ENCODE measurements at regions not wholly inside any gene's neighbourhood (a gene's known extent, or its start where the extent isn't known, plus 50 kb on each side); places are given as distances from the start of the nearest gene placed in this dataset.

- Histone ChIP-seq H3K4me1 (ENCODE audit: control insufficient read depth, insufficient read depth, low read length) (no peaks in the 10 kb centered on the region), H3K27ac (ENCODE audit: low read depth, low read length) (no peak overlapping the region), H3K27me3 (ENCODE audit: control insufficient read depth, insufficient read depth, low read length) (no peaks in the 10 kb centered on the region), H3K9me3 (ENCODE audit: control insufficient read depth, insufficient read depth, low read length) (no peaks in the 10 kb centered on the region), H3K4me3 (ENCODE audit: low read depth, low read length) (no peak overlapping the region), H3K36me3 (ENCODE audit: control insufficient read depth, insufficient read depth, low read length) (no peaks in the 10 kb centered on the region)
- 87% methylated on average over 2 of the region's 3 CpGs for WGBS (ENCODE audit: insufficient coverage)
- no peak for DNase-seq (ENCODE audit: low read depth in 4 of 6, low spot score in 6 of 6)
Observed at GRCh38 chr10:106320876-106321275, 843.6 kb downstream of the SORCS1 start.

GRCh38 chr10:106320078-106320477 lies 844.4 kb downstream of the SORCS1 start:
- no peak for DNase-seq (ENCODE audit: low read depth in 4 of 6, low spot score in 6 of 6)
- Histone ChIP-seq H3K36me3 (ENCODE audit: control insufficient read depth, insufficient read depth, low read length) (no peaks in the 10 kb centered on the region), H3K9me3 (ENCODE audit: control insufficient read depth, insufficient read depth, low read length) (no peaks in the 10 kb centered on the region), H3K4me3 (ENCODE audit: low read depth, low read length) (no peak overlapping the region), H3K27me3 (ENCODE audit: control insufficient read depth, insufficient read depth, low read length) (no peaks in the 10 kb centered on the region), H3K27ac (ENCODE audit: low read depth, low read length) (no peak overlapping the region), H3K4me1 (ENCODE audit: control insufficient read depth, insufficient read depth, low read length) (no peaks in the 10 kb centered on the region)
- WGBS (ENCODE audit: insufficient coverage) = 93% methylated on average over 4 of the region's 5 CpGs

GRCh38 chr10:106317554-106317953 lies 847.0 kb downstream of the SORCS1 start:
- WGBS (ENCODE audit: insufficient coverage) = no CpG with 5 or more reads among the region's 2 CpGs
- H3K27me3 ChIP-seq (ENCODE audit: control insufficient read depth, insufficient read depth, low read length) = no peaks in the 10 kb centered on the region
- H3K36me3 ChIP-seq (ENCODE audit: control insufficient read depth, insufficient read depth, low read length) = no peaks in the 10 kb centered on the region
- no peak for DNase-seq (ENCODE audit: low read depth in 4 of 6, low spot score in 6 of 6)
- H3K4me1 ChIP-seq (ENCODE audit: control insufficient read depth, insufficient read depth, low read length) = no peaks in the 10 kb centered on the region
- no peak overlapping the region for H3K4me3 ChIP-seq (ENCODE audit: low read depth, low read length)
- no peak overlapping the region for H3K27ac ChIP-seq (ENCODE audit: low read depth, low read length)
- H3K9me3 ChIP-seq (ENCODE audit: control insufficient read depth, insufficient read depth, low read length) = no peaks in the 10 kb centered on the region

GRCh38 chr10:106313041-106313440 lies 851.5 kb downstream of the SORCS1 start:
- H3K9me3 ChIP-seq (ENCODE audit: control insufficient read depth, insufficient read depth, low read length) = no peaks in the 10 kb centered on the region
- H3K4me3 ChIP-seq (ENCODE audit: low read depth, low read length) = no peak overlapping the region
- H3K4me1 ChIP-seq (ENCODE audit: control insufficient read depth, insufficient read depth, low read length) = no peaks in the 10 kb centered on the region
- H3K36me3 ChIP-seq (ENCODE audit: control insufficient read depth, insufficient read depth, low read length) = no peaks in the 10 kb centered on the region
- no CpG with 5 or more reads among the region's 1 CpG for WGBS (ENCODE audit: insufficient coverage)
- no peaks in the 10 kb centered on the region for H3K27me3 ChIP-seq (ENCODE audit: control insufficient read depth, insufficient read depth, low read length)
- H3K27ac ChIP-seq (ENCODE audit: low read depth, low read length) = no peak overlapping the region
- no peak for DNase-seq (ENCODE audit: low read depth in 4 of 6, low spot score in 6 of 6)

GRCh38 chr10:106312087-106312486 lies 852.4 kb downstream of the SORCS1 start:
- no peak overlapping the region for H3K4me3 ChIP-seq (ENCODE audit: low read depth, low read length)
- H3K4me1 ChIP-seq (ENCODE audit: control insufficient read depth, insufficient read depth, low read length) = no peaks in the 10 kb centered on the region
- DNase-seq (ENCODE audit: low read depth in 4 of 6, low spot score in 6 of 6) = no peak
- no peaks in the 10 kb centered on the region for H3K36me3 ChIP-seq (ENCODE audit: control insufficient read depth, insufficient read depth, low read length)
- whole genome bisulfite sequencing (ENCODE audit: insufficient coverage) = 69% methylated on average over 1 of the region's 1 CpG
- no peaks in the 10 kb centered on the region for H3K9me3 ChIP-seq (ENCODE audit: control insufficient read depth, insufficient read depth, low read length)
- H3K27ac ChIP-seq (ENCODE audit: low read depth, low read length) = no peak overlapping the region
- no peaks in the 10 kb centered on the region for H3K27me3 ChIP-seq (ENCODE audit: control insufficient read depth, insufficient read depth, low read length)

GRCh38 chr10:106311590-106311989 lies 852.9 kb downstream of the SORCS1 start:
- H3K4me1 ChIP-seq (ENCODE audit: control insufficient read depth, insufficient read depth, low read length) = no peaks in the 10 kb centered on the region
- H3K27ac ChIP-seq (ENCODE audit: low read depth, low read length) = no peak overlapping the region
- no peak for DNase-seq (ENCODE audit: low read depth in 4 of 6, low spot score in 6 of 6)
- no peak overlapping the region for H3K4me3 ChIP-seq (ENCODE audit: low read depth, low read length)
- no peaks in the 10 kb centered on the region for H3K9me3 ChIP-seq (ENCODE audit: control insufficient read depth, insufficient read depth, low read length)
- no CpG with 5 or more reads among the region's 4 CpGs for WGBS (ENCODE audit: insufficient coverage)
- H3K27me3 ChIP-seq (ENCODE audit: control insufficient read depth, insufficient read depth, low read length) = no peaks in the 10 kb centered on the region
- H3K36me3 ChIP-seq (ENCODE audit: control insufficient read depth, insufficient read depth, low read length) = no peaks in the 10 kb centered on the region

- no peaks in the 10 kb centered on the region for H3K27me3 ChIP-seq (ENCODE audit: control insufficient read depth, insufficient read depth, low read length)
- H3K36me3 ChIP-seq (ENCODE audit: control insufficient read depth, insufficient read depth, low read length) = no peaks in the 10 kb centered on the region
- WGBS (ENCODE audit: insufficient coverage) = 38% methylated on average over 1 of the region's 2 CpGs
- H3K9me3 ChIP-seq (ENCODE audit: control insufficient read depth, insufficient read depth, low read length) = no peaks in the 10 kb centered on the region
- H3K4me1 ChIP-seq (ENCODE audit: control insufficient read depth, insufficient read depth, low read length) = no peaks in the 10 kb centered on the region
- H3K27ac ChIP-seq (ENCODE audit: low read depth, low read length) = no peak overlapping the region
- peak in 2 of 6 donors; percentile 30 to 67 for DNase-seq (ENCODE audit: low read depth in 4 of 6, low spot score in 6 of 6)
- no peak overlapping the region for H3K4me3 ChIP-seq (ENCODE audit: low read depth, low read length)
Observed at GRCh38 chr10:106310596-106310995, 853.9 kb downstream of the SORCS1 start.

- Histone ChIP-seq H3K27ac (ENCODE audit: low read depth, low read length) (no peak overlapping the region), H3K27me3 (ENCODE audit: control insufficient read depth, insufficient read depth, low read length) (no peaks in the 10 kb centered on the region), H3K9me3 (ENCODE audit: control insufficient read depth, insufficient read depth, low read length) (no peaks in the 10 kb centered on the region), H3K36me3 (ENCODE audit: control insufficient read depth, insufficient read depth, low read length) (no peaks in the 10 kb centered on the region), H3K4me1 (ENCODE audit: control insufficient read depth, insufficient read depth, low read length) (no peaks in the 10 kb centered on the region), H3K4me3 (ENCODE audit: low read depth, low read length) (no peak overlapping the region)
- peak in 1 of 6 donors; percentile 59 for DNase-seq (ENCODE audit: low read depth in 4 of 6, low spot score in 6 of 6)
- 94% methylated on average over 2 of the region's 2 CpGs for WGBS (ENCODE audit: insufficient coverage)
Observed at GRCh38 chr10:106309376-106309775, 855.1 kb downstream of the SORCS1 start.

GRCh38 chr10:106308284-106308683 lies 856.2 kb downstream of the SORCS1 start:
- no peak for DNase-seq (ENCODE audit: low read depth in 4 of 6, low spot score in 6 of 6)
- no peak overlapping the region for H3K4me3 ChIP-seq (ENCODE audit: low read depth, low read length)
- WGBS (ENCODE audit: insufficient coverage) = no CpG with 5 or more reads among the region's 2 CpGs
- H3K36me3 ChIP-seq (ENCODE audit: control insufficient read depth, insufficient read depth, low read length) = no peaks in the 10 kb centered on the region
- no peaks in the 10 kb centered on the region for H3K27me3 ChIP-seq (ENCODE audit: control insufficient read depth, insufficient read depth, low read length)
- H3K4me1 ChIP-seq (ENCODE audit: control insufficient read depth, insufficient read depth, low read length) = no peaks in the 10 kb centered on the region
- H3K27ac ChIP-seq (ENCODE audit: low read depth, low read length) = no peak overlapping the region
- H3K9me3 ChIP-seq (ENCODE audit: control insufficient read depth, insufficient read depth, low read length) = no peaks in the 10 kb centered on the region

GRCh38 chr10:106304056-106304455 lies 860.5 kb downstream of the SORCS1 start:
- no CpG with 5 or more reads among the region's 1 CpG for WGBS (ENCODE audit: insufficient coverage)
- no peak for DNase-seq (ENCODE audit: low read depth in 4 of 6, low spot score in 6 of 6)
- H3K4me1 ChIP-seq (ENCODE audit: control insufficient read depth, insufficient read depth, low read length) = peaks cover 3% of the 10 kb centered on the region

More at GRCh38 chr10:106304056-106304455, 860.5 kb downstream of the SORCS1 start:
- Histone ChIP-seq H3K27ac (ENCODE audit: low read depth, low read length) (no peak overlapping the region), H3K4me3 (ENCODE audit: low read depth, low read length) (no peak overlapping the region), H3K36me3 (ENCODE audit: control insufficient read depth, insufficient read depth, low read length) (no peaks in the 10 kb centered on the region), H3K27me3 (ENCODE audit: control insufficient read depth, insufficient read depth, low read length) (no peaks in the 10 kb centered on the region), H3K9me3 (ENCODE audit: control insufficient read depth, insufficient read depth, low read length) (no peaks in the 10 kb centered on the region)
